NCI-H510A treated with DMSO at 0.1 percent for 48 hours (cell line): ENCODE measurements at regions not wholly inside any gene's neighbourhood (a gene's known extent, or its start where the extent isn't known, plus 50 kb on each side); places are given as distances from the start of the nearest gene placed in this dataset.
A peak's percentile ranks its signal among the peaks of the same experiment; 100 is the strongest.
"Not testable (repeated sequence)": the region's sequence is repeated elsewhere in the genome, so short reads cannot be mapped to it uniquely, and the experiment has no call there.

ENCODE experiments used
- DNase-seq: peaks from one replicate; lab custom pipeline; 2025; lab: John Stamatoyannopoulos, UW

GRCh38 chr5:128667751-128668150, 129.7 kb upstream of the FBN2 start:
- no peak for DNase-seq

GRCh38 chr5:128668921-128669320, 130.9 kb upstream of the FBN2 start:
- no peak for DNase-seq

GRCh38 chr5:128669803-128670202, 131.8 kb upstream of the FBN2 start:
- DNase-seq = peak; percentile 24

GRCh38 chr5:128671943-128672342, 133.9 kb upstream of the FBN2 start:
- DNase-seq = no peak

GRCh38 chr5:128673000-128673399, 135.0 kb upstream of the FBN2 start:
- DNase-seq = no peak

GRCh38 chr5:128673411-128673957, 135.4 kb upstream of the FBN2 start:
- DNase-seq = no peak

- DNase-seq = no peak
Observed at GRCh38 chr5:128673970-128674369, 135.9 kb upstream of the FBN2 start.

GRCh38 chr5:128674837-128675446, 136.9 kb upstream of the FBN2 start:
- peak; percentile 3 for DNase-seq

GRCh38 chr5:128681096-128681495, 143.1 kb upstream of the FBN2 start:
- DNase-seq = no peak

GRCh38 chr5:128681764-128682592, 143.9 kb upstream of the FBN2 start:
- peak; percentile 27 for DNase-seq

GRCh38 chr5:128682669-128683068, 144.6 kb upstream of the FBN2 start:
- DNase-seq = no peak

- no peak for DNase-seq
Observed at GRCh38 chr5:128684961-128685360, 146.9 kb upstream of the FBN2 start.

GRCh38 chr5:128687930-128688329, 149.9 kb upstream of the FBN2 start:
- no peak for DNase-seq

GRCh38 chr5:128693764-128694163, 155.7 kb upstream of the FBN2 start:
- no peak for DNase-seq

- no peak for DNase-seq
Observed at GRCh38 chr5:128695791-128696530, 157.9 kb upstream of the FBN2 start.

- DNase-seq = no peak
Observed at GRCh38 chr5:128701301-128701700, 163.3 kb upstream of the FBN2 start.

- no peak for DNase-seq
Observed at GRCh38 chr5:128703322-128703721, 165.3 kb upstream of the FBN2 start.

GRCh38 chr5:128706269-128706668, 168.2 kb upstream of the FBN2 start:
- no peak for DNase-seq

GRCh38 chr5:128708841-128709240, 170.8 kb upstream of the FBN2 start:
- DNase-seq = no peak

GRCh38 chr5:128711216-128711615, 173.2 kb upstream of the FBN2 start:
- DNase-seq = no peak

- DNase-seq = no peak
Observed at GRCh38 chr5:128714551-128714950, 176.5 kb upstream of the FBN2 start.

GRCh38 chr5:128722551-128722950, 184.5 kb upstream of the FBN2 start:
- no peak for DNase-seq

- DNase-seq = not testable (repeated sequence)
Observed at GRCh38 chr5:128730021-128730420, 192.0 kb upstream of the FBN2 start.
